ENCODE measurements at regions not wholly inside any gene's neighbourhood (a gene's known extent, or its start where the extent isn't known, plus 50 kb on each side); places are given as distances from the start of the nearest gene placed in this dataset.

DNA sequence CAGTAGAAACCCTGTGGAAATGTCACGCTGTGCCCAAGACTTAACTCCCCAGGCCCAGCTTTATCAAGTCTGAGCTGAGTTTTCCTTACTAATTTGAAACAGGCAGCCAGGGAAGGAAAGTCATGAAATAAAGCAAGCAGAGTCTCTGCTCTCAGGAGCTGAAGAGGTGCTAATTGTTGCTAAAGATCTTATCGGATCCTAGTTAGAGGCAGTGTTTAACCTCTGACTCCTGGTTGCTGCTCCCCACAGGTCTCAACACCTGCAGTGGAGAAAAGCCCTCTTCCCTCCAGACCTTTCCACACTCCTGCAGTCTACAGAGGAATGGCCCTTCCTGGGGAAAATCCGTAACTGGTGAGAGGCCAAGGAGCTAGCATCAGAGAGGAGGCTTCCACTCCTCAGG lies 628.2 kb downstream of the NTRK3 start:
- DNase-seq = no peak

DNA sequence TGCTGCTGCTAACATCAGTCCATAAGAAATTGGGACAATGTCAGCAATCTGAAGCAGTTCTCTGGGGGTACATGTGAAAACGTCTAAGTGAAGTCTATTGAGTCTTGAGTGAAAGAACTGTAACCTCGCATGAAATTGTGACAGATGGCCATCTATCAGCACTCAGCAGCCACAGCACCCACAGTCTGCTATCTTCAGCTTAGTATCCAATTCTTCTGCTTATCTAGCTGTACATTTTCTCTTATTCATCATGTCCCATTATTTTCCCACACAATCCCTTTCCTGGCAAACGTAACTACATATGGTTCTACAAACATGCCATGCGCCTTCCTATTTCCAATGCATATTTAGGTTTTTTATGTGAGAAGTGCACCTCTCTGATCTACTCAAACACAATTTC lies 629.7 kb downstream of the NTRK3 start:
- DNase-seq = no peak

- DNase-seq = no peak
Measured at GRCh38 chr15:87623832-87624231, 632.7 kb downstream of the NTRK3 start.

DNA sequence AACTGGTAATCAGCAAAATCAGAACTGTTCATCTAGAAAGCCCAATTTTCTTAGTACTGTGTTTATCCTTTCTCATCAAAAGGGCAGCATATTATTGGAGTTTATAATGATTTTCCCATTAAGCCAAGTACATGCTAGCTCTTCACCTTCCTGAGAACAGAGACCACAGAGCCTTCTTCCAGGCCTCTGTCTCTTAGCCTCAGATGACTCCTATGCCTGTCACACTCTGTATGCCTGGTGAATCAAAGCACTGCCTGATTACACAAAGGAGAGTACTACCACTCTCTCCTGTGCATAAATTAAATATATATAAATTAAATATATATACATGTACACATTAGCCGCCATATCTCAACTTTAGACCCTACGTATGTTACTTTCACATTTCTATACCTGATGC lies 636.1 kb downstream of the NTRK3 start:
- DNase-seq = no peak

GRCh38 chr15:87619161-87619960 lies 637.2 kb downstream of the NTRK3 start:
- no peak for DNase-seq

GRCh38 chr15:87618203-87618725 lies 638.3 kb downstream of the NTRK3 start:
- DNase-seq = no peak

DNA sequence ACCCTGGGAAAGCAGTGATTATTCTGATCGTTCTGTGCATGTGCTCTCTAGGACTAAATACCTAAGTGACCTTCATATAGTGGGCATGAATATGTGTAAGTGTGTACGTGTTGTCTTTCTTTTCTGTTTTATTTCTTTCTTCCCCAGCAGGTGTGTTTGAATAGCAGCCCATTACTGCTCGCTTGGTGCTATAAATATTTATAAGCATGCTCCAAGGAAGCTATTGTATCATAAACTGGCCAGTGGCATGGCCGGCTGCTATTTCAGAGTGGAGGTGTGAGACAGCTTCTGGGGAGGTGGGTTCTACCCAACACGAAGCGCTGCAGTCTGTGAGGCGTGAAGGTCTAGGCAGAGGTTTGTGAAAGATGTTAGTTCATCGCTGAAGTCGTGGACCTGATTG lies 641.8 kb downstream of the NTRK3 start:
- DNase-seq = no peak

- no peak for DNase-seq
Measured at GRCh38 chr15:87610366-87610765, 646.2 kb downstream of the NTRK3 start.

DNA sequence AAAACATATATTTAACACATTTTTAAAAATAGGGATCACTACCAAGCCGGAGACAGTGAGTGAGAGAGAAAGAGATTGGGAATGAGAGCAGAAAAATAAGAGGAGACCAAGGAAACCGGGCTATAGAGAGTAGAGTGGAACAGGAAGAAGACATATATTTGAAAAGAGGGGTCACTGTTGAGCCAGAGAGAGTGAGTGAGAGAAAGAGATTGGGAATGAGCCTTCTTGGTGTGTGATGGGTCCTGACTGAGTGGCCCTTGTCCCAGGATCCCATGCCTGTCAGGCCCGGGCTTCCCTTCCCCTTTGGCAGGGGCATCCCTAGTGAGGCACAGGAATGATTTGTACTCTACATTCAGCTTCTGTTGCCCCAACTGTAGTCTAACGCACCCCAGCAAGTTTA lies 646.6 kb downstream of the NTRK3 start:
- no peak for DNase-seq

- DNase-seq = no peak
Measured at GRCh38 chr15:87609474-87609873, 647.1 kb downstream of the NTRK3 start.

- no peak for DNase-seq
Measured at GRCh38 chr15:87608238-87609028, 648.1 kb downstream of the NTRK3 start.

GRCh38 chr15:87606971-87607370 lies 649.6 kb downstream of the NTRK3 start:
- DNase-seq = no peak

GRCh38 chr15:87604857-87605446 lies 651.6 kb downstream of the NTRK3 start:
- DNase-seq = no peak

DNA sequence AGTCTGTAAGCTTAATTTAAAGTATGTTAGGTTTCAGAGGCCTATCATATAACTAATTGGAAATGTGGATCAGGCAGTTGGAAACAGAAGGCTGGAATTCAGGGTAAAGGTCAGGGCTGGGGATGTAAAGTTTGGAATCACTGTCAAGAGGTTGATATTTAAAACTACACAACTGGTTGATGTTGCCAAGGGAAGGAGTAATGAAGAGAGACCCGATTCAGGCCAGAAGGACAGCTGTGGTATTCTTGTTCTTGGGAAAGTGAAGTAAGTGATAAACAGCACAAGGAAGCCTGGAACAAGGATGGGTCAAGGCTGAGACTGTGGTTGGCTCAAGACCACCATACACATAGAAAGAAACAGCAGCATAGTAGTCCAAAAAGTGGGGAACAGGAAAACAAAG lies 654.2 kb downstream of the NTRK3 start:
- no peak for DNase-seq

- DNase-seq = no peak
Measured at GRCh38 chr15:87599616-87600015, 656.9 kb downstream of the NTRK3 start.

GRCh38 chr15:87597346-87598052 lies 659.0 kb downstream of the NTRK3 start:
- no peak for DNase-seq

GRCh38 chr15:87591582-87591981 lies 665.0 kb downstream of the NTRK3 start:
- no peak for DNase-seq

GRCh38 chr15:87591042-87591441 lies 665.5 kb downstream of the NTRK3 start:
- no peak for DNase-seq

DNA sequence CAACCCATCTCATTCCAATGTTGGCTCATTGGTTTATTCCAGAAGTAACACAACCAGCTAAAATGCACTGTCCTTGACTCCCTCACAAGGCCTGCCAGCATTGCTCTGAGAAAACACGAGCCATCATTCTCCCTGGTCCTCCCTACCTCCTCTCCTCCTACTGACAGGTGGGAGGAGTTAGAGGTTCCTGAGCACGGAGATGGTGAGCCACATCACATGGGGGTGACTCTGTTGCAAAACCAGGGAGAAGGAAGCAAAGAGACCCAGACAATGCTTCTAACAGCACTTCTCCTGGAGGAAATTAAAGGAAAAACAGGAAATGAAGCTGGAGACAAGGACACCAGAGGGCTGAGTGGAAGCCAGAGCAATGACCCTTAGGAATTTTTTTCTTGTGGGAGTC lies 667.4 kb downstream of the NTRK3 start:
- no peak for DNase-seq

GRCh38 chr15:87582169-87582568 lies 674.4 kb downstream of the NTRK3 start:
- DNase-seq = no peak

DNA sequence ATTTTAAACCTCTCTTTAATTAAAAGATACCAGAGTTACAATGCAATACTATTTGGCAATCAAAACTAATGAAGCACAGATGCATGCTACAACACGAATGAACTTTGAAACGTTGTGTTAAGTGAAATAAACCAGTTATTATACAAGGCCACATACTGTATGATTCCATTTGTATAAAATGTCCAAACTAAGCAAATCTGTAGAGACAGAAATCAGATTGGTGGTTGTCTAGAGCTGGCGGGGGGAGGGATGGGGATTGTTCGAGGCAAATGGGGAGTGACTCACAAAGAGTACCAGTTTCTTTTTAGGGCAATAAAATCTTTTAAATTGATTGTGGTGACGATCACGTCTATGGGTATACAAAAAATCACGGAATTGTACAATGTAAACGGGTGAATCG lies 677.0 kb downstream of the NTRK3 start:
- no peak for DNase-seq

- no peak for DNase-seq
Measured at GRCh38 chr15:87578776-87579175, 677.8 kb downstream of the NTRK3 start.

DNA sequence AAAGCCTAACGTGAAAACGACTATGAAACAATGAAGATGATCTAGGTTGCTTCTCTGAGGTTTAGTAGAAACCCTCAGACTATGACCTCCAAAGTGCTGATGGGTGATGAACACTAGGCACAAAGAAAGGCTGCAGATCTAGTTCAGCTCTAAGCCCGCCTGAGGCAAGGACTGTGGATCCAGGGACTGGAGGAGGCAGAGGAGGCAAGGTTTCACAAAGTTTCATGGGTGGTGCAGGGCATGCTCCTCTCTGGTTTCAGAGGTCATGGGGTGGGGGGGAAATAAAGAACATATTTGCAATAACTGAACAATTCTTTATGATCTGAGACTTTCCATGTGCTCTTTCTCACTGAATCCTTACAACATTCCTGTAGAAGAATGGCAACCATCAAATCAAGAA lies 679.2 kb downstream of the NTRK3 start:
- no peak for DNase-seq

Measured in cerebellar nuclear complex (tissue), 1 donor.